IPS-18a (cell line): ENCODE measurements at regions not wholly inside any gene's neighbourhood (a gene's known extent, or its start where the extent isn't known, plus 50 kb on each side); places are given as distances from the start of the nearest gene placed in this dataset.

Experiments
- H3K27ac ChIP-seq: one replicate; pipeline ENCODE4 v1.5.1; 2013; ENCODE audit warnings: low read length
- H3K27me3 ChIP-seq: one replicate; pipeline ENCODE4 v1.6.1; 2013; ENCODE audit warnings: mild to moderate bottlenecking, low read length; ENCODE audit not compliant: control insufficient read depth, insufficient read depth
- H3K36me3 ChIP-seq: one replicate; pipeline ENCODE4 v1.6.1; 2013; ENCODE audit warnings: low read depth, low read length; ENCODE audit not compliant: control insufficient read depth
- H3K4me1 ChIP-seq: one replicate; pipeline ENCODE4 v1.6.1; 2013; ENCODE audit warnings: low read depth, low read length; ENCODE audit not compliant: control insufficient read depth
- H3K4me3 ChIP-seq: one replicate; pipeline ENCODE4 v1.5.1; 2013; ENCODE audit warnings: low read length
- H3K9ac ChIP-seq: one replicate; pipeline ENCODE4 v1.6.1; 2013; ENCODE audit warnings: mild to moderate bottlenecking, low read length, moderate library complexity
- H3K9me3 ChIP-seq: one replicate; pipeline ENCODE4 v1.6.1; 2013; ENCODE audit warnings: low read depth, low read length; ENCODE audit not compliant: control insufficient read depth

- no peaks in the 10 kb centered on the region for H3K9me3 ChIP-seq
Measured at GRCh38 chr10:84993251-84994035, 665.1 kb downstream of the CCSER2 start.

DNA sequence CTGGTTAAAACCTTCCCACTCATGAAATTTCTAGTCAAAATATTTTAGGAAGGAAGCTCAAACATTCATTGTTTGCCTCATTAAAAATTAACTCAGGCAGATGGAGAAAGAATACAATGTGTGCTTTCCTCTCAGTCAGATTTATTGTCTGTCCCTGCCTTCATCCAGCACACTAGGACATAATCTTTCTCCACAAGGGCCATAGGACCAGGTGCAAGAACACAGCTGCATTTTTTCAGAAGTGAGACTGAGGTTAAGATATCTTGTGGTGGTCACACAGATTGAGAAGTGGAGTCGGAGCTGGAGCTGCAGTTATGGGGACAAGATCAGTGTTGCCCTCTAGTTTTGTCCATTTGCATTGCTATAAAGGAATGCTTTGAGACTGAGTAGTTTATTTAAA lies 666.3 kb downstream of the CCSER2 start:
- Histone ChIP-seq H3K4me1 (peaks cover 4% of the 10 kb centered on the region), H3K9me3 (no peaks in the 10 kb centered on the region), H3K4me3 (no peak overlapping the region), H3K27ac (no peak overlapping the region), H3K9ac (no peak overlapping the region), H3K36me3 (no peaks in the 10 kb centered on the region), H3K27me3 (no peaks in the 10 kb centered on the region)

More at GRCh38 chr10:84993251-84994035, 665.1 kb downstream of the CCSER2 start:
- no peak overlapping the region for H3K9ac ChIP-seq
- no peaks in the 10 kb centered on the region for H3K36me3 ChIP-seq
- H3K4me1 ChIP-seq = peaks cover 4% of the 10 kb centered on the region
- H3K27me3 ChIP-seq = no peaks in the 10 kb centered on the region
- H3K4me3 ChIP-seq = no peak overlapping the region
- H3K27ac ChIP-seq = no peak overlapping the region

- no peak overlapping the region for H3K4me3 ChIP-seq
- H3K27me3 ChIP-seq = no peaks in the 10 kb centered on the region
- no peak overlapping the region for H3K27ac ChIP-seq
Measured at GRCh38 chr10:84996580-84996979, 668.2 kb downstream of the CCSER2 start.

DNA sequence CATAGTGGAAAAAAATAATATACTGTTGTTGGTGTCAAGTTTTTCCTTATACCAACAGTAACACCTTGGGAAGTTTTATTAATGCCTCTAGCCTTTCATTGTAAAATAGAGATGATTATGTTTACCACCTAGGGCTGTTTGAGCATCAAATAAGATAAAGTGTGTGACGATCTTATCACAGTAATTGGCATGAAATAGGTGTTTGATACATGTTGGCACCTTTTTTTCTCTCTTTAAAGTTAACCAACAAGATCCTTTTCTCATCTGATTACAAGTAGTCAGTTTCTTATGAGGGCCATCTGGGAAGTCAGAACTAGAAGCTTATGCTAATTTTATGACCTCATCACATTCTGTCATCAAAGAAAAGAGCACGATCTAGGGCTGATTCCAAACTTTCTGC lies 669.5 kb downstream of the CCSER2 start:
- no peak overlapping the region for H3K27ac ChIP-seq
- no peaks in the 10 kb centered on the region for H3K4me1 ChIP-seq
- no peaks in the 10 kb centered on the region for H3K9me3 ChIP-seq
- no peak overlapping the region for H3K9ac ChIP-seq
- no peak overlapping the region for H3K4me3 ChIP-seq
- no peaks in the 10 kb centered on the region for H3K36me3 ChIP-seq
- H3K27me3 ChIP-seq = no peaks in the 10 kb centered on the region

More at GRCh38 chr10:84996580-84996979, 668.2 kb downstream of the CCSER2 start:
- Histone ChIP-seq H3K9me3 (no peaks in the 10 kb centered on the region), H3K4me1 (no peaks in the 10 kb centered on the region), H3K36me3 (no peaks in the 10 kb centered on the region), H3K9ac (no peak overlapping the region)

- Histone ChIP-seq H3K9me3 (no peaks in the 10 kb centered on the region), H3K27ac (no peak overlapping the region), H3K27me3 (no peaks in the 10 kb centered on the region), H3K36me3 (no peaks in the 10 kb centered on the region), H3K4me1 (no peaks in the 10 kb centered on the region), H3K9ac (no peak overlapping the region), H3K4me3 (no peak overlapping the region)
Measured at GRCh38 chr10:84999929-85000328, 671.5 kb downstream of the CCSER2 start.

DNA sequence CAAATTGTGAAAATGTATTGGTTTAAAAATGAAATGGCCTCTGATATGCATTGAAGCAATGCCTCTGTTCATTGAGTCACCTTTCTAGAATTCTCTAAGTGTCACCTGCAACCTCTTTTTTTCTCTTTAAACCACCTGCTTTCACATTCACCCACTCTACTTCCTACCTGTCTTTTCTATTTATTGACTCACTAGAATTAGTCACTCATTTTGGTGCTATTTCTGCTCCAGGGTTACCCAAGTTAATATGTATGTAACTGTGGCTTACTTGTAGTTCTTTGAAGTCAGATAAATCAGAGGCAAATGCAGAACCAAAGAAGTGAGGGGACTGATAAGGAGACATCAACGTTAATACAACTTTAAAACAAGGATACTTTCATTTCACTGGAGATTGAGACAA lies 674.7 kb downstream of the CCSER2 start:
- H3K36me3 ChIP-seq = no peaks in the 10 kb centered on the region
- no peaks in the 10 kb centered on the region for H3K9me3 ChIP-seq
- no peak overlapping the region for H3K27ac ChIP-seq
- H3K9ac ChIP-seq = no peak overlapping the region
- H3K4me3 ChIP-seq = no peak overlapping the region
- H3K27me3 ChIP-seq = no peaks in the 10 kb centered on the region
- H3K4me1 ChIP-seq = no peaks in the 10 kb centered on the region

DNA sequence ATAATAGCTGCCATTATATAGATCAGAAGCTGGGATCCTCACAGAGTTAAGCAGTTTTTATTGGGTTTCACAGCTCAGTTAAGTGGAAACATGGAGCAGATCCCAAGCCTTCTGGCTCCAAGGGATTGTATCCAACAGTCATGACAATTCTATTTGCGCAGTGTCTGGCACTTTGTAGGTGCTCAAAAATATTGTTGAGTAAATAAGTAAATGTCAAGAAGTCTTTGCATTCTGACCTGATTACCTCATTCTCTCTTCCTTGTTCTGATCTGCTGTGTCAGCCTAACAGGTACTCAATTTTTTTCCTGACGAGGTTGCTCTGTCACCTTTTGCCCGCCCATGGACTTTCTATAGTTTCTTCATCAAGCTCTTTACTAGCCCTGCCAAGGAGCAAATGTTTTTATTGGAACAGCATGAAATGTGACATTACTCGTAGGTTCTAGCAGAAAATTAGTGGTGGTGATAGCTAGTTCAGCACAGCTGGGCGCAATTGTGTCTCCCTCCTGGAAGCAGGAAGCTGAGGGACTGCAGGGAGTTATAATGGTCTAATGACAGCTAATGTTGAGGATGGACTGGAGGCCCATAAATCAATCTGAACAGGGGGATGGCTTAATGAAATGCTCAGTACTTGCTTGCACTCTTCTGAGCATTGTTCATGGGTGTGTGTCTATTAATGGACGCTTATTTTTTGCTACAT lies 680.2 kb downstream of the CCSER2 start:
- Histone ChIP-seq H3K4me1 (no peaks in the 10 kb centered on the region), H3K27ac (no peak overlapping the region), H3K4me3 (no peak overlapping the region), H3K9me3 (no peaks in the 10 kb centered on the region), H3K27me3 (no peaks in the 10 kb centered on the region), H3K36me3 (no peaks in the 10 kb centered on the region), H3K9ac (no peak overlapping the region)

DNA sequence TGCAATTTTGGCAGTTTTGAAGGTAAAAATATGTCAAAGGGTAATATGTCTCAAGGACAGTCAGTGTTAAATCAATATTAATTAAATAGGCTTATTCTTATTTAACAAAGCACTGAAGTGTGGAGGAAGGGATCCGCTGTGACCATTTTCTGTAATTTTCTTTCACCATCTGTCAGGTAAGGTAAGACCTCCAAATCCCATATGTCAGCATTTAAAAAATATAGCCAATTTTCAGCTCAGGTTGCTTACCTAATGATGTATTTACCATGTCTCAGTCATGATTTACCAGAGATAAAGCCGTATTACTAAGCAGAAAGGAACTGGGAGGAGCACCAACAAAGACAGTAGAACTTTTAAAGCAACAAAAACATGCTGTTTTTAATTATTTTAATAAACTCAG lies 683.9 kb downstream of the CCSER2 start:
- no peak overlapping the region for H3K27ac ChIP-seq
- no peaks in the 10 kb centered on the region for H3K27me3 ChIP-seq

DNA sequence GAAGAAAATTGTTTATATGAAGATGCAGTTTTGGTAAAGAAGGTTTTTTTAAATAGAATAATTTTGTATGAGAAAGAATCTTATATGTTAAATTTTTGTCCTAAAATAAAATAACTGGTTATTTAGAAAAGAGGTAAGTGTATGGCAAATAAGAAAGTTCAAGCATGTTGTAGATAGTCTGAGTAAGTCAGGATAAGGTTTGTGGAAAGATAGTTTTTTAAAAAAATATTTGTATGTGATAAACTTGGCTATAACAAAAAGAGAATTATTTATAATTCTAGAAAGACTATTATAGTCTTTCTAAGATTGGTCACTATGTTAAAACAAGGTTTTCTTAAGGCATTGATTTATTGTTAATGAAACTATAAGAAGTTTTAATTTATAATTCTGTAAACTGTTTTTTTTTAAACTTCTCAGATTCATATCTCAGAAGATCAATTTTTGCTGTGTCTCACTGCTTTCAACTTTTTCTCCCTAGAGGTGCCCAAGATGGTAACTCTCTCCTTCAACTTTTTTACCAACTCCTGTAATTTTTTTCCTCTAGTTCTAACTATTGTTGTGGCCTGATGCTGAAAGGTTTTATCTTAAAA lies 698.6 kb downstream of the CCSER2 start:
- Histone ChIP-seq H3K9ac (no peak overlapping the region), H3K9me3 (peaks cover 34% of the 10 kb centered on the region), H3K27me3 (no peaks in the 10 kb centered on the region), H3K4me1 (no peaks in the 10 kb centered on the region), H3K36me3 (no peaks in the 10 kb centered on the region), H3K27ac (no peak overlapping the region), H3K4me3 (no peak overlapping the region)

More for the DNA sequence above, 683.9 kb downstream of the CCSER2 start:
- Histone ChIP-seq H3K4me1 (no peaks in the 10 kb centered on the region), H3K36me3 (no peaks in the 10 kb centered on the region), H3K4me3 (no peak overlapping the region), H3K9me3 (no peaks in the 10 kb centered on the region), H3K9ac (no peak overlapping the region)

- Histone ChIP-seq H3K9ac (no peak overlapping the region), H3K9me3 (peaks cover 21% of the 10 kb centered on the region), H3K36me3 (no peaks in the 10 kb centered on the region), H3K27ac (no peak overlapping the region), H3K4me1 (no peaks in the 10 kb centered on the region), H3K27me3 (no peaks in the 10 kb centered on the region), H3K4me3 (no peak overlapping the region)
Measured at GRCh38 chr10:85032981-85033380, 704.6 kb downstream of the CCSER2 start.

GRCh38 chr10:85036661-85037060 lies 708.3 kb downstream of the CCSER2 start:
- Histone ChIP-seq H3K4me3 (no peak overlapping the region), H3K27ac (no peak overlapping the region), H3K36me3 (no peaks in the 10 kb centered on the region), H3K9ac (no peak overlapping the region), H3K9me3 (peaks cover 10% of the 10 kb centered on the region), H3K27me3 (no peaks in the 10 kb centered on the region), H3K4me1 (no peaks in the 10 kb centered on the region)
